ENCODE measurements at regions not wholly inside any gene's neighbourhood (a gene's known extent, or its start where the extent isn't known, plus 50 kb on each side); places are given as distances from the start of the nearest gene placed in this dataset.

GRCh38 chr10:110373857-110374654 is 69.3 kb upstream of the SMNDC1 start:
- Histone ChIP-seq H3K4me1 (ENCODE audit: control insufficient read depth, insufficient read depth, low read length) (no peaks in the 10 kb centered on the region), H3K27ac (ENCODE audit: extremely low read depth, low read depth, low read length) (no peak overlapping the region), H3K36me3 (ENCODE audit: control insufficient read depth in 2 of 2, insufficient read depth in 1 of 2, low read length in 2 of 2) (no peaks in the 10 kb centered on the region), H3K9me3 (ENCODE audit: control insufficient read depth, insufficient read depth, low read depth, low read length) (no peaks in the 10 kb centered on the region), H3K4me3 (ENCODE audit: low read depth, low read length) (no peak overlapping the region)
- CTCF ChIA-PET: interaction anchor here (0.7 to 1.1 kb wide), 3 partner anchors 19 to 127 kb away, joined by 3 to 8 read pairs (median 3); no protein-coding TSS in a partner anchor
- TF ChIP-seq, protein P1, sequence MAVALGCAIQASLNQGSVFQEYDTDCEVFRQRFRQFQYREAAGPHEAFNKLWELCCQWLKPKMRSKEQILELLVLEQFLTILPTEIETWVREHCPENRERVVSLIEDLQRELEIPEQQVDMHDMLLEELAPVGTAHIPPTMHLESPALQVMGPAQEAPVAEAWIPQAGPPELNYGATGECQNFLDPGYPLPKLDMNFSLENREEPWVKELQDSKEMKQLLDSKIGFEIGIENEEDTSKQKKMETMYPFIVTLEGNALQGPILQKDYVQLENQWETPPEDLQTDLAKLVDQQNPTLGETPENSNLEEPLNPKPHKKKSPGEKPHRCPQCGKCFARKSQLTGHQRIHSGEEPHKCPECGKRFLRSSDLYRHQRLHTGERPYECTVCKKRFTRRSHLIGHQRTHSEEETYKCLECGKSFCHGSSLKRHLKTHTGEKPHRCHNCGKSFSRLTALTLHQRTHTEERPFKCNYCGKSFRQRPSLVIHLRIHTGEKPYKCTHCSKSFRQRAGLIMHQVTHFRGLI (tag by site-specific recombination; IDR thresholded peaks at IDR 0.05): peak; percentile 93
- no peak for TF ChIP-seq ZNF311 (tag by site-specific recombination; IDR thresholded peaks at IDR 0.05; ENCODE audit: borderline replicate concordance)
- POLR2A ChIA-PET: no interaction called here

GRCh38 chr10:110375121-110375520 is 70.4 kb upstream of the SMNDC1 start:
- H3K4me3 ChIP-seq (ENCODE audit: low read depth, low read length): no peak overlapping the region
- H3K36me3 ChIP-seq (ENCODE audit: control insufficient read depth in 2 of 2, insufficient read depth in 1 of 2, low read length in 2 of 2): no peaks in the 10 kb centered on the region
- H3K27ac ChIP-seq (ENCODE audit: extremely low read depth, low read depth, low read length): no peak overlapping the region
- no peaks in the 10 kb centered on the region for H3K4me1 ChIP-seq (ENCODE audit: control insufficient read depth, insufficient read depth, low read length)
- H3K9me3 ChIP-seq (ENCODE audit: control insufficient read depth, insufficient read depth, low read depth, low read length): no peaks in the 10 kb centered on the region
- ChIA-PET POLR2A (interaction anchor here (0.6 kb wide), 1 partner anchor 98 kb away, joined by 3 read pairs; no protein-coding TSS in a partner anchor), CTCF (interaction anchor here (0.9 to 1.1 kb wide), 2 partner anchors 21 to 37 kb away, joined by 3 to 8 read pairs; no protein-coding TSS in a partner anchor)
- TF ChIP-seq PRDM2 (tag by site-specific recombination; IDR thresholded peaks at IDR 0.05; ENCODE audit: borderline replicate concordance): no peak
- TF ChIP-seq ZNF530 (tag by site-specific recombination; IDR thresholded peaks at IDR 0.05; ENCODE audit: low read depth): no peak
- TF ChIP-seq ZNF510 (tag by site-specific recombination; IDR thresholded peaks at IDR 0.05; ENCODE audit: insufficient replicate concordance): no peak
- no peak for TF ChIP-seq HOXD13 (CRISPR knock-in tag; IDR thresholded peaks at IDR 0.05; ENCODE audit: borderline replicate concordance)
- no peak for TF ChIP-seq ZNF433 (tag by site-specific recombination; IDR thresholded peaks at IDR 0.05; ENCODE audit: low read depth)
- no peak for TF ChIP-seq ZNF223 (tag by site-specific recombination; IDR thresholded peaks at IDR 0.05)
- TF ChIP-seq ZEB2 (tag by site-specific recombination; IDR thresholded peaks at IDR 0.05): no peak
- no peak for TF ChIP-seq SCRT1 (tag by site-specific recombination; IDR thresholded peaks at IDR 0.05; ENCODE audit: borderline replicate concordance)
- no peak for TF ChIP-seq ZNF133 (tag by site-specific recombination; IDR thresholded peaks at IDR 0.05)
- TF ChIP-seq ZNF114 (tag by site-specific recombination; IDR thresholded peaks at IDR 0.05): no peak
- TF ChIP-seq, protein P2, sequence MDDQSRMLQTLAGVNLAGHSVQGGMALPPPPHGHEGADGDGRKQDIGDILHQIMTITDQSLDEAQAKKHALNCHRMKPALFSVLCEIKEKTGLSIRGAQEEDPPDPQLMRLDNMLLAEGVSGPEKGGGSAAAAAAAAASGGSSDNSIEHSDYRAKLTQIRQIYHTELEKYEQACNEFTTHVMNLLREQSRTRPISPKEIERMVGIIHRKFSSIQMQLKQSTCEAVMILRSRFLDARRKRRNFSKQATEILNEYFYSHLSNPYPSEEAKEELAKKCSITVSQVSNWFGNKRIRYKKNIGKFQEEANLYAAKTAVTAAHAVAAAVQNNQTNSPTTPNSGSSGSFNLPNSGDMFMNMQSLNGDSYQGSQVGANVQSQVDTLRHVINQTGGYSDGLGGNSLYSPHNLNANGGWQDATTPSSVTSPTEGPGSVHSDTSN (CRISPR knock-in tag; IDR thresholded peaks at IDR 0.05): no peak
- no peak for TF ChIP-seq ZNF404 (tag by site-specific recombination; IDR thresholded peaks at IDR 0.05)
- TF ChIP-seq ZSCAN5A (tag by site-specific recombination; IDR thresholded peaks at IDR 0.05): no peak
- TF ChIP-seq KLF9 (tag by site-specific recombination; IDR thresholded peaks at IDR 0.05; ENCODE audit: low read depth): no peak
